H9 (cell line): ENCODE measurements at regions not wholly inside any gene's neighbourhood (a gene's known extent, or its start where the extent isn't known, plus 50 kb on each side); places are given as distances from the start of the nearest gene placed in this dataset.

Experiments
- DNase-seq: peaks from one replicate; pipeline ENCODE4 v3.0.0-alpha.2; 2017
- H2AFZ ChIP-seq: one replicate; pipeline ENCODE4 v1.6.1; 2013; ENCODE audit warnings: mild to moderate bottlenecking, low read length, control low read depth, moderate library complexity
- H2AK5ac ChIP-seq: 2 replicates; pipeline ENCODE4 v1.6.1; 2013; ENCODE audit warnings: low read length, control low read depth, mixed read lengths; ENCODE audit not compliant: insufficient read length
- H2BK120ac ChIP-seq: one replicate; pipeline ENCODE4 v1.6.1; 2013; ENCODE audit warnings: low read depth, mild to moderate bottlenecking, low read length, control low read depth, inconsistent platforms; ENCODE audit not compliant: poor library complexity, severe bottlenecking
- H2BK12ac ChIP-seq: 2 replicates; pipeline ENCODE4 v1.6.1; 2013; ENCODE audit warnings: low read length, control low read depth, mixed read lengths, low read depth; ENCODE audit not compliant: insufficient read length
- H2BK15ac ChIP-seq: 2 replicates; pipeline ENCODE4 v1.6.1; 2013; ENCODE audit warnings: low read depth, low read length, control low read depth
- H2BK20ac ChIP-seq: one replicate; pipeline ENCODE4 v1.6.1; 2013; ENCODE audit warnings: low read depth, mild to moderate bottlenecking, low read length, control low read depth, inconsistent platforms; ENCODE audit not compliant: poor library complexity, severe bottlenecking
- H2BK5ac ChIP-seq: 2 replicates; pipeline ENCODE4 v1.6.1; 2013; ENCODE audit warnings: low read length, control low read depth, mixed read lengths; ENCODE audit not compliant: insufficient read length
- H3K14ac ChIP-seq: 2 replicates; pipeline ENCODE4 v1.6.1; 2013; ENCODE audit warnings: low read length, control low read depth; ENCODE audit not compliant: insufficient read depth
- H3K18ac ChIP-seq: 2 replicates; pipeline ENCODE4 v1.6.1; 2013; ENCODE audit warnings: low read depth, mild to moderate bottlenecking, mixed read lengths, low read length, control low read depth; ENCODE audit not compliant: insufficient read length
- H3K23ac ChIP-seq: 2 replicates; pipeline ENCODE4 v1.6.1; 2013; ENCODE audit warnings: low read length, control low read depth, mixed read lengths, low read depth; ENCODE audit not compliant: insufficient read length
- H3K23me2 ChIP-seq: 2 replicates; pipeline ENCODE4 v1.6.1; 2013; ENCODE audit warnings: low read depth, mild to moderate bottlenecking, mixed read lengths, low read length, control low read depth; ENCODE audit not compliant: insufficient read length, poor library complexity, severe bottlenecking
- H3K27ac ChIP-seq: 2 replicates; pipeline ENCODE4 v1.5.1; 2013; ENCODE audit warnings: low read length, control low read depth, mixed read lengths, low read depth; ENCODE audit not compliant: insufficient read length
- H3K27me3 ChIP-seq: 2 replicates; pipeline ENCODE4 v1.6.1; 2013; ENCODE audit warnings: low read length, control low read depth, inconsistent platforms; ENCODE audit not compliant: insufficient read depth
- H3K4ac ChIP-seq: 2 replicates; pipeline ENCODE4 v1.6.1; 2013; ENCODE audit warnings: low read depth, mild to moderate bottlenecking, control low read depth, inconsistent platforms, low read length, moderate library complexity
- H3K4me1 ChIP-seq: 2 replicates; pipeline ENCODE4 v1.6.1; 2013; ENCODE audit warnings: low read length, control low read depth, inconsistent platforms; ENCODE audit not compliant: insufficient read depth
- H3K4me2 ChIP-seq: 2 replicates; pipeline ENCODE4 v1.6.1; 2013; ENCODE audit warnings: low read length, control low read depth, mixed read lengths; ENCODE audit not compliant: insufficient read length, insufficient read depth
- H3K56ac ChIP-seq: 2 replicates; pipeline ENCODE4 v1.6.1; 2013; ENCODE audit warnings: low read depth, mild to moderate bottlenecking, mixed read lengths, low read length, control low read depth; ENCODE audit not compliant: insufficient read length
- H3K79me1 ChIP-seq: 2 replicates; pipeline ENCODE4 v1.6.1; 2013; ENCODE audit warnings: low read depth, mild to moderate bottlenecking, moderate library complexity, low read length, control low read depth, inconsistent platforms; ENCODE audit not compliant: insufficient read depth, poor library complexity, severe bottlenecking
- H3K79me2 ChIP-seq: 2 replicates; pipeline ENCODE4 v1.6.1; 2013; ENCODE audit warnings: low read length, control low read depth, inconsistent platforms; ENCODE audit not compliant: insufficient read depth
- H3K9ac ChIP-seq: 2 replicates; pipeline ENCODE4 v1.6.1; 2013; ENCODE audit warnings: low read length, control low read depth, mixed read lengths; ENCODE audit not compliant: insufficient read length; ENCODE audit errors: extremely low read depth
- H3K9me3 ChIP-seq: one replicate; pipeline ENCODE4 v1.6.1; 2013; ENCODE audit warnings: low read depth, low read length, inconsistent platforms; ENCODE audit not compliant: control insufficient read depth
- H3T11ph ChIP-seq: one replicate; pipeline ENCODE4 v1.6.1; 2013; ENCODE audit warnings: mild to moderate bottlenecking, low read length, control low read depth, inconsistent platforms
- H4K20me1 ChIP-seq: one replicate; pipeline ENCODE4 v1.6.1; 2013; ENCODE audit not compliant: control insufficient read depth, insufficient read length, insufficient read depth
- H4K5ac ChIP-seq: 2 replicates; pipeline ENCODE4 v1.6.1; 2013; ENCODE audit warnings: low read depth, mild to moderate bottlenecking, mixed read lengths, low read length, control low read depth; ENCODE audit not compliant: insufficient read length
- H4K8ac ChIP-seq: replicated peaks from 2 replicates; pipeline ENCODE4 v1.6.1; 2013; ENCODE audit warnings: low read length, control low read depth, mixed read lengths, low read depth; ENCODE audit not compliant: insufficient read length
- H4K91ac ChIP-seq: 2 replicates; pipeline ENCODE4 v1.6.1; 2013; ENCODE audit warnings: low read depth, mild to moderate bottlenecking, moderate library complexity, mixed read lengths, low read length, control low read depth; ENCODE audit not compliant: insufficient read length
- H3K27ac Mint-ChIP-seq, 3 experiments: 2 replicates in 2 of 3; 3 replicates in 1 of 3; pipeline ENCODE4 v1.8.0; 2020 to 2021; ENCODE audit warnings: mixed read lengths in 3 of 3, mild to moderate bottlenecking in 1 of 3, moderate library complexity in 1 of 3
- H3K27me3 Mint-ChIP-seq: 2 replicates; pipeline ENCODE4 v1.8.0; 2021; ENCODE audit warnings: low read depth, mild to moderate bottlenecking, moderate library complexity, mixed read lengths
- H3K36me3 Mint-ChIP-seq, 3 experiments: 2 replicates in 2 of 3; 3 replicates in 1 of 3; pipeline ENCODE4 v1.8.0; 2020 to 2021; ENCODE audit warnings: low read depth in 3 of 3, mixed read lengths in 3 of 3; ENCODE audit not compliant: insufficient read depth in 1 of 3
- H3K4me1 Mint-ChIP-seq, 2 experiments: 2 replicates each; pipeline ENCODE4 v1.8.0; 2020; ENCODE audit warnings: mixed read lengths in 2 of 2
- H3K4me3 Mint-ChIP-seq, 2 experiments: 2 replicates in 1 of 2; 3 replicates in 1 of 2; pipeline ENCODE4 v1.8.0; 2020 to 2021; ENCODE audit warnings: mild to moderate bottlenecking in 2 of 2, mixed read lengths in 2 of 2, moderate library complexity in 1 of 2
- H3K9me3 Mint-ChIP-seq, 2 experiments: 2 replicates in 1 of 2; 3 replicates in 1 of 2; pipeline ENCODE4 v1.8.0; 2020; ENCODE audit warnings: mild to moderate bottlenecking in 2 of 2, mixed read lengths in 2 of 2, moderate library complexity in 1 of 2
- CTCF ChIP-seq: fragments of 200-600 bp; sonication (generic); conservative IDR thresholded peaks from 3 replicates; pipeline ENCODE4 v1.8.0; 2021; ENCODE audit warnings: antibody characterized with exemption, mild to moderate bottlenecking
- WGBS: extraction: QIAGEN DNeasy Blood & Tissue Kit; methylation state at CpG from one replicate; pipeline ENCODE4 v1.1.7; 2013; ENCODE audit warnings: missing lambda C conversion rate, low lambda C conversion rate, mixed read lengths; ENCODE audit not compliant: insufficient read length; ENCODE audit errors: extremely low coverage; 5-methylcytosine and 5-hydroxymethylcytosine counted together

DNA sequence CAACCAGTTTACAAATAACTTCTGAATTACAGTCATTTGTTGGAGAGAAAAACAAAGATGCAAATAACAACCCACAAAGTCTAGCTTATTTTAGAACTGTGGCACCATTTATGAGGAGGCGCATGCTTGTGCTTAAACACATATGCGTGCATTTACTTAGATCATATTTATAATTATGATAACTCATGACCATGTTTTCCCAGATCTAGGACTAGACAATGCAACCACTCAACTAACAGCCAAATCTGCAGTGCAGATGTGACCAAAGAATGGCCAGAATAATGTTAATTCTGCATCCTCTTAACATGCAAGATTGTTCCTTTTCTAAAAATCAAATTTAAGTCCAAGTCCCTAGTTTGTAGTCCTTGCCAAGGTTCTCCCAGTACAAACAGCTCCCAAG, 167.3 kb upstream of the FST start:
- no peak overlapping the region for H3T11ph ChIP-seq
- no peak overlapping the region for H3K23ac ChIP-seq
- peaks cover 14 to 19% of the 10 kb centered on the region in 2 experiments for H3K9me3 Mint-ChIP-seq
- no peak overlapping the region for H3K56ac ChIP-seq
- H3K23me2 ChIP-seq: no peaks in the 10 kb centered on the region
- H3K4me1 ChIP-seq: no peaks in the 10 kb centered on the region
- H4K5ac ChIP-seq: no peak overlapping the region
- H3K14ac ChIP-seq: no peak overlapping the region
- peaks cover 0 to 9% (median 3%) of the 10 kb centered on the region in 3 experiments; a peak in 5 of 7 replicates for H3K36me3 Mint-ChIP-seq
- no peaks in the 10 kb centered on the region for H3K27me3 Mint-ChIP-seq
- no peak overlapping the region for H2BK120ac ChIP-seq
- no peak for TF ChIP-seq CTCF
- no peaks in the 10 kb centered on the region for H4K20me1 ChIP-seq
- no peak overlapping the region for H2BK15ac ChIP-seq
- no peak overlapping the region for H3K18ac ChIP-seq
- H3K79me2 ChIP-seq: no peaks in the 10 kb centered on the region
- H4K91ac ChIP-seq: no peak overlapping the region
- H2AFZ ChIP-seq: no peak overlapping the region
- no peak overlapping the region for H3K4me2 ChIP-seq
- no peak for DNase-seq
- H3K9me3 ChIP-seq: no peaks in the 10 kb centered on the region
- H3K79me1 ChIP-seq: no peaks in the 10 kb centered on the region
- no peak overlapping the region for H3K27ac ChIP-seq
- no CpG with 5 or more reads among the region's 2 CpGs for WGBS
- no peaks in the 10 kb centered on the region for H3K27me3 ChIP-seq
- H2BK5ac ChIP-seq: no peak overlapping the region
- no peak overlapping the region for H2BK12ac ChIP-seq
- no peak overlapping the region for H3K9ac ChIP-seq
- H4K8ac ChIP-seq: no peak overlapping the region
- no peak overlapping the region for H3K4ac ChIP-seq
- H3K27ac Mint-ChIP-seq: no peak overlapping the region
- no peak overlapping the region for H3K4me3 Mint-ChIP-seq
- no peak overlapping the region for H2BK20ac ChIP-seq
- no peaks in the 10 kb centered on the region for H3K4me1 Mint-ChIP-seq
- H2AK5ac ChIP-seq: no peak overlapping the region
